Endothelial cell (in vitro differentiated cells): ENCODE measurements at regions not wholly inside any gene's neighbourhood (a gene's known extent, or its start where the extent isn't known, plus 50 kb on each side); places are given as distances from the start of the nearest gene placed in this dataset.

Experiments
- DNase-seq: peaks from one replicate; pipeline ENCODE4 v3.0.0; 2021; ENCODE audit warnings: low spot score
- H3K27ac Mint-ChIP-seq: one replicate; pipeline ENCODE4 v1.8.0; 2021; ENCODE audit warnings: mixed read lengths, inconsistent platforms; ENCODE audit not compliant: unreplicated experiment
- H3K27me3 Mint-ChIP-seq: one replicate; pipeline ENCODE4 v1.8.0; 2021; ENCODE audit warnings: mild to moderate bottlenecking, moderate library complexity, mixed read lengths, inconsistent platforms; ENCODE audit not compliant: unreplicated experiment
- H3K36me3 Mint-ChIP-seq: one replicate; pipeline ENCODE4 v1.8.0; 2021; ENCODE audit warnings: mild to moderate bottlenecking, low read depth, mixed read lengths, inconsistent platforms; ENCODE audit not compliant: unreplicated experiment
- H3K4me1 Mint-ChIP-seq: one replicate; pipeline ENCODE4 v1.8.0; 2021; ENCODE audit warnings: mild to moderate bottlenecking, mixed read lengths, inconsistent platforms; ENCODE audit not compliant: unreplicated experiment
- H3K4me3 Mint-ChIP-seq: one replicate; pipeline ENCODE4 v1.8.0; 2021; ENCODE audit warnings: mild to moderate bottlenecking, mixed read lengths, inconsistent platforms; ENCODE audit not compliant: unreplicated experiment
- H3K9me3 Mint-ChIP-seq: one replicate; pipeline ENCODE4 v1.8.0; 2021; ENCODE audit warnings: mixed read lengths, inconsistent platforms; ENCODE audit not compliant: unreplicated experiment
- TF ChIP-seq, protein P1 (sequence below): fragments of 200-600 bp; sonication (generic); IDR thresholded peaks from one replicate; pipeline ENCODE4 v1.5.0; 2021; ENCODE audit warnings: antibody characterized with exemption; ENCODE audit not compliant: unreplicated experiment

DNA sequence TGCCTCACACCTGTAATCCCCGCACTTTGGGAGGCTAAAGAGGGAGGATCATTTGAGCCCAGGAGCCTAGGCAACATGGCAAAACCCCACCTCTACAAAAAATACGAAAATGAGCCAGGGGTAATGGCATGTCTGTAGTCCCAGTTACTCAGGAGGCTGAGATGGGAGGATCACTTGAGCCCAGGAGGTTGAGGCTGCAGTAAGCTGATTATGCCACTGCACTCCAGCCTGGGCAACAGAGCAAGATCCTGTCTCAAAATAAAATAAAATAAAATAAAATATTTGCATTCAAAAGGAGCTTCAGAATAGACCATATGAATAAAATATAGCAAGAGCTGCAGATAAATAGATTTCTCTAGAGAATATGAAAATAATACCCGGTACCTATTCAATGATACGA is 71.5 kb upstream of the ATF7IP2 start:
- Mint-ChIP-seq H3K4me1 (no peaks in the 10 kb centered on the region), H3K36me3 (no peaks in the 10 kb centered on the region), H3K27ac (no peak overlapping the region), H3K27me3 (no peaks in the 10 kb centered on the region), H3K4me3 (no peak overlapping the region), H3K9me3 (no peaks in the 10 kb centered on the region)
- TF ChIP-seq, protein P1, sequence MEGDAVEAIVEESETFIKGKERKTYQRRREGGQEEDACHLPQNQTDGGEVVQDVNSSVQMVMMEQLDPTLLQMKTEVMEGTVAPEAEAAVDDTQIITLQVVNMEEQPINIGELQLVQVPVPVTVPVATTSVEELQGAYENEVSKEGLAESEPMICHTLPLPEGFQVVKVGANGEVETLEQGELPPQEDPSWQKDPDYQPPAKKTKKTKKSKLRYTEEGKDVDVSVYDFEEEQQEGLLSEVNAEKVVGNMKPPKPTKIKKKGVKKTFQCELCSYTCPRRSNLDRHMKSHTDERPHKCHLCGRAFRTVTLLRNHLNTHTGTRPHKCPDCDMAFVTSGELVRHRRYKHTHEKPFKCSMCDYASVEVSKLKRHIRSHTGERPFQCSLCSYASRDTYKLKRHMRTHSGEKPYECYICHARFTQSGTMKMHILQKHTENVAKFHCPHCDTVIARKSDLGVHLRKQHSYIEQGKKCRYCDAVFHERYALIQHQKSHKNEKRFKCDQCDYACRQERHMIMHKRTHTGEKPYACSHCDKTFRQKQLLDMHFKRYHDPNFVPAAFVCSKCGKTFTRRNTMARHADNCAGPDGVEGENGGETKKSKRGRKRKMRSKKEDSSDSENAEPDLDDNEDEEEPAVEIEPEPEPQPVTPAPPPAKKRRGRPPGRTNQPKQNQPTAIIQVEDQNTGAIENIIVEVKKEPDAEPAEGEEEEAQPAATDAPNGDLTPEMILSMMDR: no peak
- no peak for DNase-seq

DNA sequence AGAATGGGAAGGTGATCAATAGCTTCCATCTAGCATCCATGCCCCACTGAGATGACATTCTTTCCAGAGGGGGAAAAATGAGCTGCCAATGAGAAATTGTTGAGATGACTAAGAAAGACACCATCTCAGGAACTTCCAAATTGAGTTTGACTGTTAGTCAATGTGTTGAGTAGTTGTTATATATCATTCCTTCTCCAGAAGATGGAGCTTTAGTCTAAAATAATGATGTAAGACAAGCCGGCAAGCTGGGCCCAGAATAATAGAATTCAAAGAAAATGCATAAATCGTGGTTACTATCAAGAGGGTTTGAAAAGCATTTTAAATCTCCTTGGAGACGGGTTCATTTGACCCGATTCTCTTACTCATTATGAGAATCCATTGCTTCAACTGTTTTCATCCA is 71.0 kb upstream of the ATF7IP2 start:
- Mint-ChIP-seq H3K9me3 (no peaks in the 10 kb centered on the region), H3K4me1 (no peaks in the 10 kb centered on the region), H3K27ac (no peak overlapping the region), H3K4me3 (no peak overlapping the region), H3K27me3 (no peaks in the 10 kb centered on the region), H3K36me3 (no peaks in the 10 kb centered on the region)
- DNase-seq: no peak
- TF ChIP-seq, protein P1: no peak

DNA sequence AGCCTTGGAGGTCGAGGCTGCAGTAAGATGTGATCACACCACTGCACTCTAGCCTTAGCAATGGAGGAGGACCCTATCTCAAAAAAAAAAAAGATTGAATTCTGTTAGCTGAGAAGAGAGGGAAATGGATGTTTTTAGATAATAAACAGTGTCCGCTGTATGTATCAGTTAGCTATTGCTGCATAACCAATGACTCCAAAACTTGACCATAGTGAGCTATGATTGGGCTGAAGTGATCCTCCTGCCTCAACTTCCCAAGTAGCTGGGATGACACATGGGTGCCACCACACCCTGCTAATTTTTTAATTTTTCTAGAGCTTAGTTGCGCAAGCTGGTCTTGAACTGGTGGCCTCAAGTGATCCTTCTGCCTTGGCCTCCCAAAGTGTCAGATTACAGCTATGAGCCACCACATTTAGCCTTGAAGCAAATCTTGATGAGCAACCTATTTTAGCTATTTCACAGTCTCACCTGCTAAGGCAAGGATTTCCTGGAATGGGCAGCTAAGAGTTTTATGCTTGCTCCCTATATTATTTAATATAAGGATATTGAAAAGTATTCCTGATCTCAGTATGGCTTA is 68.3 kb upstream of the ATF7IP2 start:
- Mint-ChIP-seq H3K4me3 (no peak overlapping the region), H3K27ac (no peak overlapping the region), H3K9me3 (no peaks in the 10 kb centered on the region), H3K36me3 (no peaks in the 10 kb centered on the region), H3K4me1 (no peaks in the 10 kb centered on the region), H3K27me3 (no peaks in the 10 kb centered on the region)
- no peak for DNase-seq
- TF ChIP-seq, protein P1: no peak

DNA sequence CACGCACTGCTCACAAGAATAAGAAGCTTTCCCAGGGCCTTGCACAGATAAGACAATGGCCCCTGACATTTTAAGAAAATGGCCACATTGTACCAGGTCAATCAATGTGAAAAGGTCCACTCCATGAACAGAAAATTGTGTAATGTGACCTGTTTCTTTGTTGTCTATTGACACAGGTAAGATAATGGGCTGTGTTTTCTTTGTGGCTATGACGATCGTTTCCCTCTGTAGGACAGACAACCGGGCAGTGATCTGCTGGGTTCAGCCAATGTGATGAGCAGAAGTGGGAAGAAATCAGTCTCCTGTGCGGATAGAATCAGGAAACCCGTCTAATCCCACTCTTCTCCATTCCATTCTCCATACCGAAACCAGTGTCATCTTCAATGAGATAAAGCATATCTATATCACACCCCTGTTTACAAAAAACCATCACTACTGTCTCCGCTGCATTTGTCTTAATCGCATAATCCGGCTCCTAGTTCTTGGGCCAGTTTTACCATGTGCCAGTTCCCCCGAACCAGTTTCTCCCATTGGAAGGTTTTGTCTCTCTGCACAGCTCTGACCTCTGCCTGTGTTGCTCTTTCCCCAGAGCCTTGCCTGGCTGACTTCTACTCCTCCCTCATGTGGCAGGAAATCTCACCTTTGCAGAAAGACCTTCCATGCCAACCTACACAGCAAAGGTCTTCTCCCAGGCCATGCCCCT is 66.9 kb upstream of the ATF7IP2 start:
- TF ChIP-seq, protein P1: no peak
- DNase-seq: no peak
- Mint-ChIP-seq H3K4me1 (no peaks in the 10 kb centered on the region), H3K27ac (no peak overlapping the region), H3K4me3 (no peak overlapping the region), H3K27me3 (no peaks in the 10 kb centered on the region), H3K9me3 (no peaks in the 10 kb centered on the region), H3K36me3 (no peaks in the 10 kb centered on the region)
